Thyroid gland (tissue), 4 donors: ENCODE measurements at regions not wholly inside any gene's neighbourhood (a gene's known extent, or its start where the extent isn't known, plus 50 kb on each side); places are given as distances from the start of the nearest gene placed in this dataset.

Experiments
- POLR2A ChIP-seq, 2 donors: fragments of 450-650 bp; IDR thresholded peaks; one replicate each; pipeline ENCODE4 v1.6.1; 2017; ENCODE audit warnings: antibody characterized with exemption in 2 of 2, mild to moderate bottlenecking in 2 of 2, moderate library complexity in 1 of 2
- TF ChIP-seq, protein P1 (sequence below), 6 experiments: fragments of 200-600 bp in 3 of 6; fragments of 450-650 bp in 3 of 6; sonication (generic) in 3 of 6; IDR thresholded peaks; one replicate each; pipeline ENCODE4 v1.5.1; 2016 to 2019; ENCODE audit warnings: antibody characterized with exemption in 6 of 6, mild to moderate bottlenecking in 2 of 6, inconsistent platforms in 1 of 6, moderate library complexity in 1 of 6

DNA sequence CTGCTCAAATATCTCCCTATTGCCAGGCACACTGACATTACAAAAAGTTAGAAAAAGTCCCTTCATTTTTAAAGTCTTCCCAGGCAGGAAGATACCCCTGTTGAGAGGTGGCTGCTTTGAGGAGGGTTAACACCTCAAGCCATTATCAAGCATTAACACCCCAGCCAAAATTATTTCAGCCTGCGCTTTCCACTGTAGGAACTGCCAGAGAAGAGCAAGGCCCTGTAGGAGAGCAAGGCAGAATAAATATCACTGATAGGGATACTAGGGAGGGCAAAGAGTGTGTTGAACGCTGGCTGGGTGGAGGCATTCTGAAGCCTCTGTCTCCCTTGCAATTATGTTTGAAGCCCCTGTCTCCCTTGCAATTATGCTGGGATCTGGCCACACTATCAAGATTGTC is 1020.7 kb upstream of the CELF4 start:
- TF ChIP-seq, protein P1, sequence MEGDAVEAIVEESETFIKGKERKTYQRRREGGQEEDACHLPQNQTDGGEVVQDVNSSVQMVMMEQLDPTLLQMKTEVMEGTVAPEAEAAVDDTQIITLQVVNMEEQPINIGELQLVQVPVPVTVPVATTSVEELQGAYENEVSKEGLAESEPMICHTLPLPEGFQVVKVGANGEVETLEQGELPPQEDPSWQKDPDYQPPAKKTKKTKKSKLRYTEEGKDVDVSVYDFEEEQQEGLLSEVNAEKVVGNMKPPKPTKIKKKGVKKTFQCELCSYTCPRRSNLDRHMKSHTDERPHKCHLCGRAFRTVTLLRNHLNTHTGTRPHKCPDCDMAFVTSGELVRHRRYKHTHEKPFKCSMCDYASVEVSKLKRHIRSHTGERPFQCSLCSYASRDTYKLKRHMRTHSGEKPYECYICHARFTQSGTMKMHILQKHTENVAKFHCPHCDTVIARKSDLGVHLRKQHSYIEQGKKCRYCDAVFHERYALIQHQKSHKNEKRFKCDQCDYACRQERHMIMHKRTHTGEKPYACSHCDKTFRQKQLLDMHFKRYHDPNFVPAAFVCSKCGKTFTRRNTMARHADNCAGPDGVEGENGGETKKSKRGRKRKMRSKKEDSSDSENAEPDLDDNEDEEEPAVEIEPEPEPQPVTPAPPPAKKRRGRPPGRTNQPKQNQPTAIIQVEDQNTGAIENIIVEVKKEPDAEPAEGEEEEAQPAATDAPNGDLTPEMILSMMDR (IDR thresholded peaks at IDR 0.05) = no peak
- TF ChIP-seq POLR2A (IDR thresholded peaks at IDR 0.05) = no peak
